Liver (tissue), 8 donors: ENCODE measurements at regions not wholly inside any gene's neighbourhood (a gene's known extent, or its start where the extent isn't known, plus 50 kb on each side); places are given as distances from the start of the nearest gene placed in this dataset.

Experiments
- DNase-seq: peaks from one replicate; pipeline ENCODE4 v3.0.0-alpha.2; 2017; ENCODE audit warnings: low spot score
- H3K27ac ChIP-seq, 2 donors: one replicate each; pipeline ENCODE4 v1.7.0; 2013; ENCODE audit warnings: inconsistent platforms in 2 of 2, low read length in 2 of 2, control low read depth in 1 of 2, low read depth in 1 of 2, mild to moderate bottlenecking in 1 of 2
- H3K27me3 ChIP-seq, 4 donors: one replicate each; pipeline versions ENCODE4 v1.6.1 to v1.7.0; 2013; ENCODE audit warnings: low read length in 3 of 4, inconsistent platforms in 1 of 4, mild to moderate bottlenecking in 1 of 4, moderate library complexity in 1 of 4; ENCODE audit not compliant: control insufficient read depth in 4 of 4, insufficient read depth in 4 of 4
- H3K36me3 ChIP-seq, 4 donors: one replicate each; pipeline versions ENCODE4 v1.6.1 to v1.7.0; 2013; ENCODE audit warnings: low read length in 3 of 4, mild to moderate bottlenecking in 3 of 4, low read depth in 1 of 4, moderate library complexity in 1 of 4; ENCODE audit not compliant: control insufficient read depth in 4 of 4, insufficient read depth in 3 of 4
- H3K4me1 ChIP-seq, 4 donors: one replicate each; pipeline versions ENCODE4 v1.6.1 to v1.7.0; 2013; ENCODE audit warnings: low read length in 3 of 4, mild to moderate bottlenecking in 3 of 4, moderate library complexity in 1 of 4; ENCODE audit not compliant: control insufficient read depth in 4 of 4, insufficient read depth in 4 of 4
- H3K4me3 ChIP-seq, 3 donors: one replicate each; pipeline versions ENCODE4 v1.6.1 to v1.7.0; 2013; ENCODE audit warnings: low read length in 3 of 3, control low read depth in 1 of 3, low read depth in 1 of 3, mild to moderate bottlenecking in 1 of 3
- H3K9ac ChIP-seq, 2 donors: one replicate each; pipeline ENCODE4 v1.7.0; 2013; ENCODE audit warnings: low read length in 2 of 2, mild to moderate bottlenecking in 2 of 2, moderate library complexity in 2 of 2, control low read depth in 1 of 2, low read depth in 1 of 2
- H3K9me3 ChIP-seq, 4 donors: one replicate each; pipeline versions ENCODE4 v1.6.1 to v1.7.0; 2013; ENCODE audit warnings: low read length in 3 of 4; ENCODE audit not compliant: control insufficient read depth in 4 of 4
- EGR1 ChIP-seq, 2 donors: IDR thresholded peaks; 2 replicates each; pipeline ENCODE4 v1.6.1; 2016 to 2018; ENCODE audit warnings: antibody characterized with exemption in 2 of 2, low read depth in 2 of 2
- FOXA1 ChIP-seq: IDR thresholded peaks from 2 replicates; pipeline ENCODE4 v1.6.1; 2016; ENCODE audit warnings: antibody characterized with exemption
- FOXA2 ChIP-seq: IDR thresholded peaks from 2 replicates; pipeline ENCODE4 v1.6.1; 2016; ENCODE audit warnings: antibody characterized with exemption
- GABPA ChIP-seq, 2 donors: IDR thresholded peaks in 1 of 2; conservative IDR thresholded peaks in 1 of 2; 2 replicates each; pipeline ENCODE4 v1.6.1; 2016; ENCODE audit warnings: antibody characterized with exemption in 2 of 2, mild to moderate bottlenecking in 1 of 2, moderate library complexity in 1 of 2
- HNF4G ChIP-seq: IDR thresholded peaks from 2 replicates; pipeline ENCODE4 v1.6.1; 2016; ENCODE audit warnings: antibody characterized with exemption
- NR2F2 ChIP-seq: IDR thresholded peaks from 2 replicates; pipeline ENCODE4 v1.6.1; 2016; ENCODE audit warnings: antibody characterized with exemption
- RAD21 ChIP-seq, 2 donors: IDR thresholded peaks; 2 replicates each; pipeline ENCODE4 v1.6.1; 2016; ENCODE audit warnings: antibody characterized with exemption in 2 of 2, mild to moderate bottlenecking in 2 of 2
- RXRA ChIP-seq, 2 donors: IDR thresholded peaks; 2 replicates each; pipeline ENCODE4 v1.6.1; 2017 to 2018; ENCODE audit warnings: antibody characterized with exemption in 2 of 2, mild to moderate bottlenecking in 1 of 2
- SP1 ChIP-seq: IDR thresholded peaks from 2 replicates; pipeline ENCODE4 v1.6.1; 2018; ENCODE audit warnings: antibody characterized with exemption, mild to moderate bottlenecking
- TAF1 ChIP-seq: conservative IDR thresholded peaks from 2 replicates; pipeline ENCODE4 v1.6.1; 2016; ENCODE audit warnings: antibody characterized with exemption, mild to moderate bottlenecking
- YY1 ChIP-seq: IDR thresholded peaks from 2 replicates; pipeline ENCODE4 v1.6.1; 2016; ENCODE audit warnings: antibody characterized with exemption, mild to moderate bottlenecking
- WGBS: extraction: QIAGEN DNeasy Blood & Tissue Kit; methylation state at CpG from one replicate; pipeline ENCODE4 v1.1.7; 2013; 5-methylcytosine and 5-hydroxymethylcytosine counted together
- TF ChIP-seq, protein P1 (sequence below): IDR thresholded peaks from 2 replicates; pipeline ENCODE4 v1.6.1; 2016; ENCODE audit warnings: antibody characterized with exemption, mild to moderate bottlenecking
- TF ChIP-seq, protein P2 (sequence below): IDR thresholded peaks from 2 replicates; pipeline ENCODE4 v1.6.1; 2016; ENCODE audit warnings: antibody characterized with exemption
- TF ChIP-seq, protein P3 (sequence below): IDR thresholded peaks from 2 replicates; pipeline ENCODE4 v1.6.1; 2016; ENCODE audit warnings: antibody characterized with exemption
- TF ChIP-seq, protein P4 (sequence below): IDR thresholded peaks from 2 replicates; pipeline ENCODE4 v1.6.1; 2016; ENCODE audit warnings: antibody characterized with exemption
- TF ChIP-seq, protein P5 (sequence below): fragments of 150-350 bp; IDR thresholded peaks from 2 replicates; pipeline ENCODE4 v1.5.1; 2017; ENCODE audit warnings: improper control_type of control experiment, low read depth, low read length; ENCODE audit not compliant: missing input control
- donor health status: healthy.
- donor health status: healthy.
- donor health status: healthy.
- donor health status: healthy.
- donor health status: healthy.

DNA sequence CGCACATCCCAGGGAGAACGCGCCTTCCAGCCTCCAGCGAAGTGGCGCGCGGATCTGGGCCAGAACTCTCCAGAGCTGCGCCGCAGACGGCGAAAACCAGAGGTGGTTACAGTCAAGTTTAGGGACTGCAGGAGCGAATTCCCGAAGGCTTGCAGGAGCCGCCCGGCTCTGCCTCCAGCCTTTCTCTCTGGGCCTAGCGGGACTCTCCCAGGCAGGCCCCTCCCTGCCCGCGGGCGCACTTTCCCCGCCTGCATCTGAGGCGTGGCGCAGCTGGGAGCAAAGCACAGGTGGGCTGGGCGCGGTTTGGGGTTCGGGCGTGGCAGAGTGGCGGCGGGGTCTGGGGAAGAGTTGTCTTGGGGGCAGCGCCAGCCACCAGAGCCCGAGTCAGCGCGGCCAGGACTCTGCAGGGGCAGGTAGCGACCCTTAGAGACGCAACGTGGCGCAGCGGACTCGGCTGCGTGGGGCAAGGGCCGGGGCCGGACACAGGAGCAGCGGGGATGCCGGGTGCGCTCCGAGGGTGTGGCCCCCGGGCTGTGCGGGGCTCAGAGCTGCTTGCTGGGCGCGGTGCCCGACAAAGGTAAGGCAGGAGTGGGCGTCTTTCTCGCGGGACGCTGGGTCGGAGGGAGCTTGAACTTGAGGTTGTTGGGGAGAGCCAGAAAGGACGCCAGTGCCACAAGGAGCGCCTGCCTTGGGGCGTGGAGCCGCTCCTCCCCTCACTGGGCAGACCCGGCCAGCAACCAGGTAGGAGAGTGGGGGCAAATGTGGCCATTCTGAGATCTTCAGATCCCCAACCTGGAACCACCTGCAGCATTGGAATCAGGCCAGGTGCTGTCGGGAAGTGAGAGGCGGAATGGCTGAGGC, 1126.0 kb downstream of the AACS start:
- 11% methylated on average over 62 of the region's 62 CpGs for WGBS
- no peak overlapping the region for H3K9ac ChIP-seq
- no peaks in the 10 kb centered on the region for H3K9me3 ChIP-seq
- peaks cover 0 to 7% (median 3%) of the 10 kb centered on the region in 4 donors for H3K27me3 ChIP-seq
- no peaks in the 10 kb centered on the region for H3K36me3 ChIP-seq
- DNase-seq = no peak
- peak overlapping the region in 1 of 3 donors; percentile 1 for H3K4me3 ChIP-seq
- TF ChIP-seq, protein P1, sequence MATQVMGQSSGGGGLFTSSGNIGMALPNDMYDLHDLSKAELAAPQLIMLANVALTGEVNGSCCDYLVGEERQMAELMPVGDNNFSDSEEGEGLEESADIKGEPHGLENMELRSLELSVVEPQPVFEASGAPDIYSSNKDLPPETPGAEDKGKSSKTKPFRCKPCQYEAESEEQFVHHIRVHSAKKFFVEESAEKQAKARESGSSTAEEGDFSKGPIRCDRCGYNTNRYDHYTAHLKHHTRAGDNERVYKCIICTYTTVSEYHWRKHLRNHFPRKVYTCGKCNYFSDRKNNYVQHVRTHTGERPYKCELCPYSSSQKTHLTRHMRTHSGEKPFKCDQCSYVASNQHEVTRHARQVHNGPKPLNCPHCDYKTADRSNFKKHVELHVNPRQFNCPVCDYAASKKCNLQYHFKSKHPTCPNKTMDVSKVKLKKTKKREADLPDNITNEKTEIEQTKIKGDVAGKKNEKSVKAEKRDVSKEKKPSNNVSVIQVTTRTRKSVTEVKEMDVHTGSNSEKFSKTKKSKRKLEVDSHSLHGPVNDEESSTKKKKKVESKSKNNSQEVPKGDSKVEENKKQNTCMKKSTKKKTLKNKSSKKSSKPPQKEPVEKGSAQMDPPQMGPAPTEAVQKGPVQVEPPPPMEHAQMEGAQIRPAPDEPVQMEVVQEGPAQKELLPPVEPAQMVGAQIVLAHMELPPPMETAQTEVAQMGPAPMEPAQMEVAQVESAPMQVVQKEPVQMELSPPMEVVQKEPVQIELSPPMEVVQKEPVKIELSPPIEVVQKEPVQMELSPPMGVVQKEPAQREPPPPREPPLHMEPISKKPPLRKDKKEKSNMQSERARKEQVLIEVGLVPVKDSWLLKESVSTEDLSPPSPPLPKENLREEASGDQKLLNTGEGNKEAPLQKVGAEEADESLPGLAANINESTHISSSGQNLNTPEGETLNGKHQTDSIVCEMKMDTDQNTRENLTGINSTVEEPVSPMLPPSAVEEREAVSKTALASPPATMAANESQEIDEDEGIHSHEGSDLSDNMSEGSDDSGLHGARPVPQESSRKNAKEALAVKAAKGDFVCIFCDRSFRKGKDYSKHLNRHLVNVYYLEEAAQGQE = no peak
- TF ChIP-seq, protein P2, sequence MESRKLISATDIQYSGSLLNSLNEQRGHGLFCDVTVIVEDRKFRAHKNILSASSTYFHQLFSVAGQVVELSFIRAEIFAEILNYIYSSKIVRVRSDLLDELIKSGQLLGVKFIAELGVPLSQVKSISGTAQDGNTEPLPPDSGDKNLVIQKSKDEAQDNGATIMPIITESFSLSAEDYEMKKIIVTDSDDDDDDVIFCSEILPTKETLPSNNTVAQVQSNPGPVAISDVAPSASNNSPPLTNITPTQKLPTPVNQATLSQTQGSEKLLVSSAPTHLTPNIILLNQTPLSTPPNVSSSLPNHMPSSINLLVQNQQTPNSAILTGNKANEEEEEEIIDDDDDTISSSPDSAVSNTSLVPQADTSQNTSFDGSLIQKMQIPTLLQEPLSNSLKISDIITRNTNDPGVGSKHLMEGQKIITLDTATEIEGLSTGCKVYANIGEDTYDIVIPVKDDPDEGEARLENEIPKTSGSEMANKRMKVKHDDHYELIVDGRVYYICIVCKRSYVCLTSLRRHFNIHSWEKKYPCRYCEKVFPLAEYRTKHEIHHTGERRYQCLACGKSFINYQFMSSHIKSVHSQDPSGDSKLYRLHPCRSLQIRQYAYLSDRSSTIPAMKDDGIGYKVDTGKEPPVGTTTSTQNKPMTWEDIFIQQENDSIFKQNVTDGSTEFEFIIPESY = no peak
- H3K4me1 ChIP-seq = peaks cover 0 to 2% (median 0%) of the 10 kb centered on the region in 4 donors
- no peak overlapping the region for H3K27ac ChIP-seq

DNA sequence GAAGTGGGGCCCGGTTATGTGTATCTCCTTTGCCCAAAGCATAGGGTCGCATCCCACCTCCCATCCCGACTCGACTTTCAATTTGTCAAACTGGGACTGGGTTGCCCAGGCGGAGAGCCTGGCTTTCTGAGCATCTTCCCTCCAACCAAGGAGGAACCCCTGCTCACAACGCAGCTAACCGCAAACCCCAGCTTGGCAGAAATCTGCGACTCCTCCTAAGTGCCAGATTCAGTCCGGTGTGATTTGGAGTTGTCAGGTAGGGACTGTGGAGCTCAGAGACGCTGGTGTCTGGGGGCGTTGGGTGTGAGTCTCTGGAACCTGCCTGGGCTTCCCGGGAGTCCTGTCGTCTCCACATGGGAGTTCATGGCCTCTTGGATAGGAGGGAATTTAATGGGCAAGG, 1126.7 kb downstream of the AACS start:
- Histone ChIP-seq H3K27ac (no peak overlapping the region), H3K9me3 (no peaks in the 10 kb centered on the region), H3K27me3 (peaks cover 0 to 7% (median 3%) of the 10 kb centered on the region in 4 donors), H3K36me3 (no peaks in the 10 kb centered on the region), H3K9ac (no peak overlapping the region), H3K4me3 (no peak overlapping the region), H3K4me1 (peaks cover 0 to 2% (median 0%) of the 10 kb centered on the region in 4 donors)
- TF ChIP-seq RAD21 (IDR thresholded peaks at IDR 0.05) = no peak
- TF ChIP-seq, protein P3, sequence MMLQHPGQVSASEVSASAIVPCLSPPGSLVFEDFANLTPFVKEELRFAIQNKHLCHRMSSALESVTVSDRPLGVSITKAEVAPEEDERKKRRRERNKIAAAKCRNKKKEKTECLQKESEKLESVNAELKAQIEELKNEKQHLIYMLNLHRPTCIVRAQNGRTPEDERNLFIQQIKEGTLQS = no peak
- TF ChIP-seq SP1 = no peak
- TF ChIP-seq, protein P2 = no peak
- no peak for TF ChIP-seq EGR1 (IDR thresholded peaks at IDR 0.05; ENCODE audit: low read depth in 2 of 2)
- TF ChIP-seq GABPA (IDR thresholded peaks at IDR 0.05 in 1 of 2, conservative IDR thresholded peaks at IDR 0.05 in 1 of 2) = no peak
- no peak for TF ChIP-seq FOXA2
- TF ChIP-seq, protein P4, sequence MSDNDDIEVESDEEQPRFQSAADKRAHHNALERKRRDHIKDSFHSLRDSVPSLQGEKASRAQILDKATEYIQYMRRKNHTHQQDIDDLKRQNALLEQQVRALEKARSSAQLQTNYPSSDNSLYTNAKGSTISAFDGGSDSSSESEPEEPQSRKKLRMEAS = no peak
- TF ChIP-seq HNF4G = no peak
- TF ChIP-seq FOXA1 = no peak
- TF ChIP-seq, protein P1 = no peak
- TF ChIP-seq YY1 = no peak
- TF ChIP-seq RXRA (IDR thresholded peaks at IDR 0.05) = no peak
- TF ChIP-seq, protein P5, sequence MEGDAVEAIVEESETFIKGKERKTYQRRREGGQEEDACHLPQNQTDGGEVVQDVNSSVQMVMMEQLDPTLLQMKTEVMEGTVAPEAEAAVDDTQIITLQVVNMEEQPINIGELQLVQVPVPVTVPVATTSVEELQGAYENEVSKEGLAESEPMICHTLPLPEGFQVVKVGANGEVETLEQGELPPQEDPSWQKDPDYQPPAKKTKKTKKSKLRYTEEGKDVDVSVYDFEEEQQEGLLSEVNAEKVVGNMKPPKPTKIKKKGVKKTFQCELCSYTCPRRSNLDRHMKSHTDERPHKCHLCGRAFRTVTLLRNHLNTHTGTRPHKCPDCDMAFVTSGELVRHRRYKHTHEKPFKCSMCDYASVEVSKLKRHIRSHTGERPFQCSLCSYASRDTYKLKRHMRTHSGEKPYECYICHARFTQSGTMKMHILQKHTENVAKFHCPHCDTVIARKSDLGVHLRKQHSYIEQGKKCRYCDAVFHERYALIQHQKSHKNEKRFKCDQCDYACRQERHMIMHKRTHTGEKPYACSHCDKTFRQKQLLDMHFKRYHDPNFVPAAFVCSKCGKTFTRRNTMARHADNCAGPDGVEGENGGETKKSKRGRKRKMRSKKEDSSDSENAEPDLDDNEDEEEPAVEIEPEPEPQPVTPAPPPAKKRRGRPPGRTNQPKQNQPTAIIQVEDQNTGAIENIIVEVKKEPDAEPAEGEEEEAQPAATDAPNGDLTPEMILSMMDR = no peak
- no peak for TF ChIP-seq TAF1
- no peak for TF ChIP-seq NR2F2
- WGBS = 80% methylated on average over 13 of the region's 13 CpGs
- DNase-seq = no peak
